BLaER1 treated with 17β-estradiol and CSF1 and Interleukin-3, amounts not matched to agents 10 nM and 100 nM (cell line): ENCODE measurements at regions not wholly inside any gene's neighbourhood (a gene's known extent, or its start where the extent isn't known, plus 50 kb on each side); places are given as distances from the start of the nearest gene placed in this dataset.
A peak's percentile ranks its signal among the peaks of the same experiment; 100 is the strongest.

ENCODE experiments used
- H3K27ac ChIP-seq, 11 experiments: shearing (Covaris generic); formaldehyde crosslinking; 2 replicates each; pipeline ENCODE4 v1.8.1; 2022
- H3K27me3 ChIP-seq, 11 experiments: shearing (Covaris generic); formaldehyde crosslinking; 2 replicates each; pipeline ENCODE4 v1.8.1; 2022
- H3K36me3 ChIP-seq, 11 experiments: shearing (Covaris generic); formaldehyde crosslinking; 2 replicates each; pipeline ENCODE4 v1.8.1; 2022
- H3K4me1 ChIP-seq, 10 experiments: shearing (Covaris generic); formaldehyde crosslinking; 2 replicates each; pipeline ENCODE4 v1.8.1; 2022
- H3K4me2 ChIP-seq, 11 experiments: shearing (Covaris generic); formaldehyde crosslinking; 2 replicates each; pipeline ENCODE4 v1.8.1; 2022
- H3K4me3 ChIP-seq, 10 experiments: shearing (Covaris generic); formaldehyde crosslinking; 2 replicates each; pipeline ENCODE4 v1.8.1; 2022
- H3K9ac ChIP-seq, 11 experiments: shearing (Covaris generic); formaldehyde crosslinking; 2 replicates each; pipeline ENCODE4 v1.8.1; 2022
- H3K9me3 ChIP-seq, 11 experiments: shearing (Covaris generic); formaldehyde crosslinking; replicated peaks in 1 of 11; 2 replicates each; pipeline ENCODE4 v1.8.1; 2022
- H4K20me1 ChIP-seq, 11 experiments: shearing (Covaris generic); formaldehyde crosslinking; 2 replicates each; pipeline ENCODE4 v1.8.1; 2022
- Cebpa-rat ChIP-seq, 11 experiments: shearing (Covaris generic); IDR thresholded peaks; 2 replicates each; pipeline ENCODE4 v1.8.1; 2022

GRCh38 chr16:85195271-85195647 is 83.0 kb upstream of the CIBAR2 start:
- H3K36me3 ChIP-seq, result no peaks in the 10 kb centered on the region
- no peak overlapping the region; a peak in 1 of 22 replicates for H3K9ac ChIP-seq
- H3K4me3 ChIP-seq, result no peak overlapping the region
- peaks cover under 1 to 6% (median 5%) of the 10 kb centered on the region in 11 experiments; a peak in 16 of 22 replicates for H3K9me3 ChIP-seq
- H4K20me1 ChIP-seq, result peaks cover 0 to 5% (median 0%) of the 10 kb centered on the region in 11 experiments; a peak in 1 of 22 replicates
- H3K27me3 ChIP-seq, result no peaks in the 10 kb centered on the region; a peak in 1 of 22 replicates
- peaks cover 21 to 41% (median 30%) of the 10 kb centered on the region in 10 experiments for H3K4me1 ChIP-seq
- TF ChIP-seq Cebpa-rat (IDR thresholded peaks at IDR 0.05), result no peak
- H3K4me2 ChIP-seq, result peak overlapping the region in 4 of 11 experiments; percentile 7 to 38 (median 33); a peak in 5 of 22 replicates
- no peak overlapping the region for H3K27ac ChIP-seq

DNA sequence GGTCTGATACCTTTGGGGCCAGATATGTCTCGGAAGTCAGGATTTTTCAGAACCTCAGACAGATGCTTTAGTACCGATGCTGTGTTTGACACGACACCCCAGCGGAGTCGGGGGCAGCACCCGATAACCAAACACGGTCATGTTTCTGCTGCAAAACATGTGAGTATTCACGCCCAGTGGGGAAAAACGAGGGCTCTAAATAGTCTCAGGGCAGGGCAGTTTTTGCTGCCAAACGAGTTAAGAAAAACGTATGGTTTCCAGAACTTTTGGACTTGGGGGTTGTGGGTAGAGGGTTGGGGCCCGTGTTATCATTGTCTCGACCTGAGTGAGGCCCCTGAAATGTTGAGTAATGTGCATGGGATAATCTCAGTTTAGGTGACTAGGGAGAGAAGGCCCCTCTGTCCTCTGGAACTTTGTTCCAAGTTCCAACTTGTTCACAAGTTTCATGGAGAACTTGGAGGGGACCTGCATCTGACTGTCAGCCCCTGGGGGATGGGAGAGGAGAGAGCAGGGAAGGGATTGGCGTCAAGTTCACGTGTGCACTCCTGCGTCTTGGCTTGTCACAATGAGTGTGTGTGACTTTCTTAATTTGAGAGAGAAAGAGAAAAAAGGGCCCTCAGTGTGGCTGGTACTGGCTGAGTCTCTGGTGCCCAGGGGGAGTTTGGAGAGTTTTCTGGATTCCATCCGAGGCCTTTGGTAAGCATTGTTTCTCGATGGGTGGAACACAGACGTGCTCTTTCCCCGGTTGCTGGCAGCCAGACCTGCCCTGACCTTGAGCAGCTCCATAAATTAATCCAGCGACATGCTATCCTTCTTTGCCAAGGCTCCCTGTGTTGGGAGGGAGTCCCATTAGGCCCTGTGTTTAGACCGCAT is 83.9 kb upstream of the CIBAR2 start:
- H3K27me3 ChIP-seq, result no peaks in the 10 kb centered on the region; a peak in 1 of 22 replicates
- H3K4me2 ChIP-seq, result peak overlapping the region in 5 of 11 experiments; percentile 7 to 38 (median 31); a peak in 6 of 22 replicates
- no peak for TF ChIP-seq Cebpa-rat (IDR thresholded peaks at IDR 0.05)
- no peak overlapping the region for H3K27ac ChIP-seq
- H3K9me3 ChIP-seq, result no peaks in the 10 kb centered on the region
- no peak overlapping the region for H3K4me3 ChIP-seq
- H3K4me1 ChIP-seq, result peaks cover 29 to 49% (median 39%) of the 10 kb centered on the region in 10 experiments
- peaks cover 0 to 5% (median 0%) of the 10 kb centered on the region in 11 experiments; a peak in 1 of 22 replicates for H4K20me1 ChIP-seq
- H3K36me3 ChIP-seq, result no peaks in the 10 kb centered on the region
- no peak overlapping the region; a peak in 1 of 22 replicates for H3K9ac ChIP-seq

DNA sequence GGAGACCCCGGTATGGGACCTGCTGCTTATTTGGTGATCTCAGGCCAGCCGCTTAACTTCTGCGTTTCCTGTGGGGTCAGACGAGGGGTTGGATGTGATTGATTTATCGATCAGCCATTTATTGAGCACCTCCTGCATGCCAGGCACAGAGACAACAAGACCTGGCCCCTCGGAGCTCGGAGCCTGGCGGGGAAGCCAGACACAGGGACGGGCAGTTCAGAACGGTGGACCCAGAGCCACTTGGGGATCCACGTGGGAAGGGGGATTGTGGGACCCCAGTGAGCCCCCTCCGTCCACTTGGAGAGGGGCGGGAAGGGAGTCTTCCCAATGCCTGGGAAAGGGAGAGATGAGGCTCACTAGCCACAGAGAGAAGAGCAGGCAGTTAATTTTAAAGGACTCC is 84.7 kb upstream of the CIBAR2 start:
- no peak for TF ChIP-seq Cebpa-rat (IDR thresholded peaks at IDR 0.05)
- Histone ChIP-seq H3K27me3 (no peaks in the 10 kb centered on the region; a peak in 1 of 22 replicates), H3K27ac (no peak overlapping the region), H3K4me1 (peaks cover 29 to 58% (median 47%) of the 10 kb centered on the region in 10 experiments), H4K20me1 (peaks cover 0 to 5% (median 0%) of the 10 kb centered on the region in 11 experiments; a peak in 1 of 22 replicates), H3K4me2 (no peak overlapping the region), H3K9me3 (no peaks in the 10 kb centered on the region), H3K36me3 (no peaks in the 10 kb centered on the region), H3K4me3 (no peak overlapping the region), H3K9ac (no peak overlapping the region)

- H4K20me1 ChIP-seq, result peaks cover 0 to 5% (median 0%) of the 10 kb centered on the region in 11 experiments; a peak in 1 of 22 replicates
- H3K36me3 ChIP-seq, result no peaks in the 10 kb centered on the region
- no peaks in the 10 kb centered on the region; a peak in 1 of 22 replicates for H3K27me3 ChIP-seq
- no peak overlapping the region for H3K4me3 ChIP-seq
- no peaks in the 10 kb centered on the region for H3K9me3 ChIP-seq
- no peak for TF ChIP-seq Cebpa-rat (IDR thresholded peaks at IDR 0.05)
- no peak overlapping the region for H3K27ac ChIP-seq
- no peak overlapping the region for H3K9ac ChIP-seq
- H3K4me1 ChIP-seq, result peaks cover 29 to 66% (median 55%) of the 10 kb centered on the region in 10 experiments
- H3K4me2 ChIP-seq, result peak overlapping the region in 10 of 11 experiments; percentile 4 to 77 (median 64); a peak in 9 of 22 replicates
Observed at GRCh38 chr16:85197611-85198566, 85.6 kb upstream of the CIBAR2 start.

GRCh38 chr16:85199069-85199725 is 86.9 kb upstream of the CIBAR2 start:
- no peak overlapping the region for H3K4me3 ChIP-seq
- peak overlapping the region in 3 of 11 experiments; percentile 5 to 8 (median 7); a peak in 2 of 22 replicates for H3K9ac ChIP-seq
- H3K27me3 ChIP-seq, result no peaks in the 10 kb centered on the region; a peak in 1 of 22 replicates
- H3K36me3 ChIP-seq, result no peaks in the 10 kb centered on the region
- peaks cover 0 to 5% (median 0%) of the 10 kb centered on the region in 11 experiments; a peak in 1 of 22 replicates for H4K20me1 ChIP-seq
- H3K27ac ChIP-seq, result no peak overlapping the region
- H3K4me2 ChIP-seq, result peak overlapping the region; percentile 57 to 77 (median 69)
- peaks cover 0 to under 1% (median 0%) of the 10 kb centered on the region in 11 experiments; a peak in 1 of 22 replicates for H3K9me3 ChIP-seq
- peaks cover 29 to 75% (median 61%) of the 10 kb centered on the region in 10 experiments for H3K4me1 ChIP-seq
- no peak for TF ChIP-seq Cebpa-rat (IDR thresholded peaks at IDR 0.05)

DNA sequence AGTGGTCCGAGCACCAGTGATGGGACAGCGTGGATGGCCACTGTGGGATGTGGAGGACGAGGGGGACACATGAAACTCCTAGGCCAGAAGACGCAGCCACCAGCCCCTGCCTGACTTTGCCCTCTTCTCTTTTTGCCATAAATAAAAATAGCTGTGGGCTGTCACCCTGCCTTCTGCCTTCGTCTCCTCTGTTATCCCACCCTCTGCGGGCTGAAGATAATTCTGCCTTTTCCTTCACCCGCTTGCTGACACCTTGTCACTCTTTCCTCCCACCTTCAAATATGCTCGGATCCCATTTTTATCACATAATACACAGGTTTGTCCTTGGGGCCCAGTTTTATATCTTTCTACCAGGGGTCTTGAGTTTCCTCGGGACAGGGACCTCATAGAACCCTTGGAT is 87.6 kb upstream of the CIBAR2 start:
- H3K4me2 ChIP-seq, result peak overlapping the region; percentile 57 to 77 (median 69)
- H3K27me3 ChIP-seq, result no peaks in the 10 kb centered on the region; a peak in 1 of 22 replicates
- H3K36me3 ChIP-seq, result no peaks in the 10 kb centered on the region
- peaks cover 29 to 75% (median 61%) of the 10 kb centered on the region in 10 experiments for H3K4me1 ChIP-seq
- peaks cover 0 to 5% (median 0%) of the 10 kb centered on the region in 11 experiments; a peak in 3 of 22 replicates for H3K9me3 ChIP-seq
- H3K27ac ChIP-seq, result no peak overlapping the region
- H3K4me3 ChIP-seq, result no peak overlapping the region
- H4K20me1 ChIP-seq, result peaks cover 0 to 5% (median 0%) of the 10 kb centered on the region in 11 experiments; a peak in 1 of 22 replicates
- TF ChIP-seq Cebpa-rat (IDR thresholded peaks at IDR 0.05), result no peak
- peak overlapping the region in 2 of 11 experiments; percentile 7 to 8; a peak in 2 of 22 replicates for H3K9ac ChIP-seq

- Histone ChIP-seq H3K9ac (peak overlapping the region in 2 of 11 experiments; percentile 1 to 37; a peak in 2 of 22 replicates), H3K27me3 (no peaks in the 10 kb centered on the region; a peak in 1 of 22 replicates), H3K27ac (no peak overlapping the region), H3K36me3 (no peaks in the 10 kb centered on the region), H3K4me3 (no peak overlapping the region), H4K20me1 (peaks cover 0 to 5% (median 0%) of the 10 kb centered on the region in 11 experiments; a peak in 1 of 22 replicates), H3K4me2 (peak overlapping the region; percentile 57 to 77 (median 69)), H3K4me1 (peaks cover 29 to 69% (median 59%) of the 10 kb centered on the region in 10 experiments), H3K9me3 (peaks cover 0 to 5% (median 0%) of the 10 kb centered on the region in 11 experiments; a peak in 3 of 22 replicates)
- no peak for TF ChIP-seq Cebpa-rat (IDR thresholded peaks at IDR 0.05)
Observed at GRCh38 chr16:85200471-85201278, 88.4 kb upstream of the CIBAR2 start.
